Stomach (tissue), 4 donors: ENCODE measurements at regions not wholly inside any gene's neighbourhood (a gene's known extent, or its start where the extent isn't known, plus 50 kb on each side); places are given as distances from the start of the nearest gene placed in this dataset.
"Not testable (repeated sequence)": the region's sequence is repeated elsewhere in the genome, so short reads cannot be mapped to it uniquely, and the experiment has no call there.

ENCODE experiments used
- EP300 ChIP-seq: sonication (generic); formaldehyde crosslinking; IDR thresholded peaks from one replicate; pipeline ENCODE4 v1.6.1; 2017; ENCODE audit warnings: antibody characterized with exemption
- POLR2A ChIP-seq, 4 donors: fragments of 450-650 bp; IDR thresholded peaks; one replicate each; pipeline ENCODE4 v1.6.1; 2016; ENCODE audit warnings: antibody characterized with exemption in 4 of 4, control low read depth in 2 of 4, mild to moderate bottlenecking in 1 of 4, moderate library complexity in 1 of 4
- POLR2AphosphoS5 ChIP-seq, 3 donors: sonication (generic); formaldehyde crosslinking; IDR thresholded peaks; one replicate each; pipeline ENCODE4 v1.6.1; 2016; ENCODE audit warnings: antibody characterized with exemption in 3 of 3
- TF ChIP-seq, protein P1 (sequence below), 7 experiments: fragments of 450-650 bp in 4 of 7; fragments of 200-600 bp in 3 of 7; sonication (generic) in 3 of 7; IDR thresholded peaks; one replicate each; pipeline ENCODE4 v1.5.1; 2016 to 2019; ENCODE audit warnings: antibody characterized with exemption in 7 of 7, control low read depth in 2 of 7, mild to moderate bottlenecking in 1 of 7

DNA sequence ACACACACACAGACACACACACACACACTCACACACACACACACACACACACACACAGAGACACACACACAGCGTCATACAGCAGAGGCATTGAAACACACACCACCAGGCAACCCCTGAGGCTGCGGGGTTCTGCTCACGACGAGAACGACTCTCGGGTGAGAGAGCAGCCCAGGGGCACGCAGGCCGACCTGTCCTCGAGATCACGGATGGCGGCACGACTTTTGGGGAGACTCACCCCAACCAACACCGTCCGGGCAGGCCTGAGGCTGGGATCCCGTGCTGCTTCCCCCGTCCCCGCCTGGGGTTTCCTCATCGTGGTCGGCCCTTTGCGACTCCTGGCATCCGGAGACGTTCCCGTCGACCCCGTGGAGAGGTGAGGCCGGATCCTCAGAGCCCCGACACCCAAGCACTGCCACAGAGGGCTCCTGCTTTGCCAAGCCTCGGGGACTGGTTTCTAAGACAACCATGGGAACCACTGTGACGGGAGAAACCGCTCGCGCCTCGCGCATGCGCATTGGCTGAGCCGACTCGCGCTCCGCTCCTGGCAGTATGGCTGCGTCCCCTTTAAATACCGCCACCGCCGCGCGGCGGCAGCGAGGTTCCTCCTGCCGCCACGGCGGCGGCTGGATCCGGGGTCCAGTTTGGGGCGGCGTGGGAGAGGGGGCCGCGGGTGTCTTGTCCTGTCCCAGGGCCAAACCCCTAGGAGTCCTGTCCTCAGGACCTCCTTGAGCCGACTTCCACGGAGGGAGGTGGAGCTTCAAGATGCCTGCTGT is 132.3 kb upstream of the ANKRD20A1 start:
- TF ChIP-seq, protein P1, sequence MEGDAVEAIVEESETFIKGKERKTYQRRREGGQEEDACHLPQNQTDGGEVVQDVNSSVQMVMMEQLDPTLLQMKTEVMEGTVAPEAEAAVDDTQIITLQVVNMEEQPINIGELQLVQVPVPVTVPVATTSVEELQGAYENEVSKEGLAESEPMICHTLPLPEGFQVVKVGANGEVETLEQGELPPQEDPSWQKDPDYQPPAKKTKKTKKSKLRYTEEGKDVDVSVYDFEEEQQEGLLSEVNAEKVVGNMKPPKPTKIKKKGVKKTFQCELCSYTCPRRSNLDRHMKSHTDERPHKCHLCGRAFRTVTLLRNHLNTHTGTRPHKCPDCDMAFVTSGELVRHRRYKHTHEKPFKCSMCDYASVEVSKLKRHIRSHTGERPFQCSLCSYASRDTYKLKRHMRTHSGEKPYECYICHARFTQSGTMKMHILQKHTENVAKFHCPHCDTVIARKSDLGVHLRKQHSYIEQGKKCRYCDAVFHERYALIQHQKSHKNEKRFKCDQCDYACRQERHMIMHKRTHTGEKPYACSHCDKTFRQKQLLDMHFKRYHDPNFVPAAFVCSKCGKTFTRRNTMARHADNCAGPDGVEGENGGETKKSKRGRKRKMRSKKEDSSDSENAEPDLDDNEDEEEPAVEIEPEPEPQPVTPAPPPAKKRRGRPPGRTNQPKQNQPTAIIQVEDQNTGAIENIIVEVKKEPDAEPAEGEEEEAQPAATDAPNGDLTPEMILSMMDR (IDR thresholded peaks at IDR 0.05): not testable (repeated sequence)
- not testable (repeated sequence) for TF ChIP-seq POLR2A (IDR thresholded peaks at IDR 0.05); POLR2AphosphoS5 (IDR thresholded peaks at IDR 0.05); EP300
